Osteoblast (primary cell): ENCODE measurements at regions not wholly inside any gene's neighbourhood (a gene's known extent, or its start where the extent isn't known, plus 50 kb on each side); places are given as distances from the start of the nearest gene placed in this dataset.

Experiments
- DNase-seq: peaks from one replicate; pipeline ENCODE4 v3.0.0; 2011; ENCODE audit warnings: low spot score, mixed read lengths; ENCODE audit not compliant: insufficient read length; ENCODE audit errors: missing footprints
- H2AFZ ChIP-seq: 2 replicates; pipeline ENCODE4 v1.6.0; 2011; ENCODE audit warnings: mild to moderate bottlenecking, low read length
- H3K27ac ChIP-seq: 2 replicates; pipeline ENCODE4 v1.5.1; 2011; ENCODE audit warnings: mild to moderate bottlenecking, low read depth, low read length, moderate library complexity
- H3K27me3 ChIP-seq: 2 replicates; pipeline ENCODE4 v1.6.0; 2012; ENCODE audit warnings: mild to moderate bottlenecking, control low read depth, inconsistent platforms, low read length, moderate library complexity; ENCODE audit not compliant: insufficient read depth
- H3K36me3 ChIP-seq: 2 replicates; pipeline ENCODE4 v1.5.1; 2011; ENCODE audit warnings: mild to moderate bottlenecking, low read length, control low read depth, moderate library complexity; ENCODE audit not compliant: insufficient read depth
- H3K4me1 ChIP-seq: 2 replicates; pipeline ENCODE4 v1.5.1; 2011; ENCODE audit warnings: mild to moderate bottlenecking, low read length, control low read depth, moderate library complexity; ENCODE audit not compliant: insufficient read depth
- H3K4me2 ChIP-seq: 2 replicates; pipeline ENCODE4 v1.6.0; 2011; ENCODE audit warnings: mild to moderate bottlenecking, low read length; ENCODE audit not compliant: insufficient read depth
- H3K4me3 ChIP-seq: fragments of 200-600 bp; sonication (generic); 3 replicates; pipeline ENCODE4 v1.5.1; 2012; ENCODE audit warnings: mild to moderate bottlenecking, low read length, inconsistent platforms; ENCODE audit not compliant: insufficient read depth
- H3K79me2 ChIP-seq: 2 replicates; pipeline ENCODE4 v1.6.0; 2012; ENCODE audit warnings: mild to moderate bottlenecking, low read length, control low read depth, inconsistent platforms; ENCODE audit not compliant: insufficient read depth
- H3K9me3 ChIP-seq: 2 replicates; pipeline ENCODE4 v1.5.1; 2011; ENCODE audit warnings: low read depth, low read length, control low read depth
- H4K20me1 ChIP-seq: 2 replicates; pipeline ENCODE4 v1.6.0; 2012; ENCODE audit warnings: mild to moderate bottlenecking, low read length, control low read depth; ENCODE audit not compliant: insufficient read depth
- TF ChIP-seq, protein P1 (sequence below): IDR thresholded peaks from 2 replicates; pipeline ENCODE4 v1.5.1; 2011; ENCODE audit warnings: mild to moderate bottlenecking, low read depth, low read length, moderate library complexity; ENCODE audit errors: extremely low read depth

- H3K4me2 ChIP-seq = no peak overlapping the region
- no peaks in the 10 kb centered on the region for H3K9me3 ChIP-seq
- no peaks in the 10 kb centered on the region for H3K27me3 ChIP-seq
- no peak overlapping the region for H3K4me3 ChIP-seq
- no peak for DNase-seq
- no peaks in the 10 kb centered on the region for H3K36me3 ChIP-seq
- no peak overlapping the region for H2AFZ ChIP-seq
- H3K4me1 ChIP-seq = no peaks in the 10 kb centered on the region
- H4K20me1 ChIP-seq = no peaks in the 10 kb centered on the region
- TF ChIP-seq, protein P1, sequence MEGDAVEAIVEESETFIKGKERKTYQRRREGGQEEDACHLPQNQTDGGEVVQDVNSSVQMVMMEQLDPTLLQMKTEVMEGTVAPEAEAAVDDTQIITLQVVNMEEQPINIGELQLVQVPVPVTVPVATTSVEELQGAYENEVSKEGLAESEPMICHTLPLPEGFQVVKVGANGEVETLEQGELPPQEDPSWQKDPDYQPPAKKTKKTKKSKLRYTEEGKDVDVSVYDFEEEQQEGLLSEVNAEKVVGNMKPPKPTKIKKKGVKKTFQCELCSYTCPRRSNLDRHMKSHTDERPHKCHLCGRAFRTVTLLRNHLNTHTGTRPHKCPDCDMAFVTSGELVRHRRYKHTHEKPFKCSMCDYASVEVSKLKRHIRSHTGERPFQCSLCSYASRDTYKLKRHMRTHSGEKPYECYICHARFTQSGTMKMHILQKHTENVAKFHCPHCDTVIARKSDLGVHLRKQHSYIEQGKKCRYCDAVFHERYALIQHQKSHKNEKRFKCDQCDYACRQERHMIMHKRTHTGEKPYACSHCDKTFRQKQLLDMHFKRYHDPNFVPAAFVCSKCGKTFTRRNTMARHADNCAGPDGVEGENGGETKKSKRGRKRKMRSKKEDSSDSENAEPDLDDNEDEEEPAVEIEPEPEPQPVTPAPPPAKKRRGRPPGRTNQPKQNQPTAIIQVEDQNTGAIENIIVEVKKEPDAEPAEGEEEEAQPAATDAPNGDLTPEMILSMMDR = no peak
- H3K79me2 ChIP-seq = no peaks in the 10 kb centered on the region
- no peak overlapping the region for H3K27ac ChIP-seq
These were observed 487.1 kb upstream of the SGCG start for GRCh38 chr13:22693691-22694090.

- Histone ChIP-seq H2AFZ (no peak overlapping the region), H3K9me3 (peaks cover 2% of the 10 kb centered on the region), H3K79me2 (no peaks in the 10 kb centered on the region), H3K27me3 (no peaks in the 10 kb centered on the region), H4K20me1 (no peaks in the 10 kb centered on the region), H3K4me1 (no peaks in the 10 kb centered on the region), H3K27ac (no peak overlapping the region), H3K4me3 (no peak overlapping the region), H3K4me2 (no peak overlapping the region), H3K36me3 (no peaks in the 10 kb centered on the region)
- no peak for DNase-seq
- TF ChIP-seq, protein P1 = no peak
These were observed 484.3 kb upstream of the SGCG start for GRCh38 chr13:22696433-22696832.

- TF ChIP-seq, protein P1 = no peak
- Histone ChIP-seq H3K9me3 (peaks cover 7% of the 10 kb centered on the region), H3K4me1 (no peaks in the 10 kb centered on the region), H2AFZ (no peak overlapping the region), H3K4me3 (no peak overlapping the region), H3K79me2 (no peaks in the 10 kb centered on the region), H3K27me3 (no peaks in the 10 kb centered on the region), H3K27ac (no peak overlapping the region), H3K36me3 (no peaks in the 10 kb centered on the region), H4K20me1 (no peaks in the 10 kb centered on the region), H3K4me2 (no peak overlapping the region)
- DNase-seq = no peak
These were observed 482.3 kb upstream of the SGCG start for GRCh38 chr13:22698467-22698866.

DNA sequence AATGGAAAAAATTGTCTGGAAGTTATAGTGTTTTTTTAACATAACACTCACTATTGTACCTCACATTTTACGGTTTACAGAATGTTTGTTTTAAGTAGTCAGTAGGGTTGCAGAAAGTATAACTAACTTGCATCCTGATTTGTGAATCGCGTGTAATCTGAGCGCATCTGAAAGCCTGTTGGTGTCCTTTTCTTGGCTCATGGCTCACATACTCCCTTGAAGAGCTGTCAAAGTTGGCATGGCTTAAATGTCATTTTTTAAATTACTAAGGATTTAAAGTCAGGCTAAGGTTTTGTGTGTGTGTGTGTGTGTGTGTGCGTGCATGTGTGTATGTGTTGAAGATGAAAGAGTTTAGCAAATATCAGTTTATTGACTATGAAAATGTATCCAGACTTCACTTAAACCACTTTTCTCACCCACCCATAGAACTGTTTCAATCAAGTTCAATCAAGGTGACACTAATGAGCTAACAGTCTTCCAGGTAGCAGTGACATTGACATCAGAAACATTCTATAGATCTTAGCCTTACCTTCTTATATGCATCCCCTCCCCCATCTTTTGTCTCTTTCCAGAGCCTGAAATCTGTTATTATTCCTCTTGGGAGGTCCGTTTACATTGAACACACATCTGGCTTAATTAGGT is 480.4 kb upstream of the SGCG start:
- Histone ChIP-seq H3K36me3 (no peaks in the 10 kb centered on the region), H3K9me3 (peaks cover 7% of the 10 kb centered on the region)

More for the DNA sequence above, 480.4 kb upstream of the SGCG start:
- H4K20me1 ChIP-seq = no peaks in the 10 kb centered on the region
- no peaks in the 10 kb centered on the region for H3K79me2 ChIP-seq
- H3K4me1 ChIP-seq = no peaks in the 10 kb centered on the region
- no peak overlapping the region for H3K4me2 ChIP-seq
- no peak for DNase-seq
- no peak overlapping the region for H3K4me3 ChIP-seq
- H3K27me3 ChIP-seq = no peaks in the 10 kb centered on the region
- TF ChIP-seq, protein P1 = no peak
- H3K27ac ChIP-seq = no peak overlapping the region
- no peak overlapping the region for H2AFZ ChIP-seq
